Vagina (tissue), 2 donors: ENCODE measurements at regions not wholly inside any gene's neighbourhood (a gene's known extent, or its start where the extent isn't known, plus 50 kb on each side); places are given as distances from the start of the nearest gene placed in this dataset.

Source experiments
- DNase-seq, 2 donors: peaks; one replicate each; pipeline ENCODE4 v3.0.0-alpha.2; 2017; ENCODE audit errors: extremely low spot score in 2 of 2
- H3K27ac ChIP-seq: fragments of 200-600 bp; sonication (generic); one replicate; pipeline ENCODE4 v1.5.1; 2019
- H3K27me3 ChIP-seq: fragments of 200-600 bp; sonication (generic); one replicate; pipeline ENCODE4 v1.5.1; 2019
- H3K36me3 ChIP-seq, 2 donors: fragments of 200-600 bp; sonication (generic); one replicate each; pipeline ENCODE4 v1.5.1; 2017 to 2019
- H3K4me1 ChIP-seq: fragments of 200-600 bp; sonication (generic); one replicate; pipeline ENCODE4 v1.5.1; 2019
- H3K4me3 ChIP-seq, 2 donors: fragments of 200-600 bp; sonication (generic); 1 replicate in 1 of 2; 2 replicates in 1 of 2; pipeline ENCODE4 v1.5.1; 2016 to 2019
- H3K9me3 ChIP-seq: fragments of 200-600 bp; sonication (generic); one replicate; pipeline ENCODE4 v1.5.1; 2019
- CTCF ChIP-seq, 3 experiments: fragments of 450-650 bp in 2 of 3; fragments of 200-600 bp in 1 of 3; sonication (generic) in 1 of 3; IDR thresholded peaks; one replicate each; pipeline ENCODE4 v1.5.1; 2017 to 2019; ENCODE audit warnings: antibody characterized with exemption in 3 of 3, mild to moderate bottlenecking in 2 of 3, moderate library complexity in 2 of 3
- POLR2A ChIP-seq, 2 donors: fragments of 450-650 bp; IDR thresholded peaks; one replicate each; pipeline ENCODE4 v1.6.1; 2017; ENCODE audit warnings: antibody characterized with exemption in 2 of 2, mild to moderate bottlenecking in 2 of 2, moderate library complexity in 2 of 2
- POLR2AphosphoS5 ChIP-seq, 2 donors: sonication (generic); formaldehyde crosslinking; IDR thresholded peaks; one replicate each; pipeline ENCODE4 v1.9.0; 2017; ENCODE audit warnings: antibody characterized with exemption in 2 of 2, mild to moderate bottlenecking in 2 of 2, low read depth in 1 of 2; ENCODE audit not compliant: insufficient read depth in 1 of 2
- intact Hi-C: fragments of 100-400 bp; cut with DNase I; formaldehyde crosslinking; loops from one replicate; pipeline ENCODE4 v1.15.1; 2023

GRCh38 chr10:130984686-130985085 is 326.8 kb downstream of the TCERG1L start:
- Histone ChIP-seq H3K4me3 (no peak overlapping the region), H3K4me1 (no peaks in the 10 kb centered on the region), H3K36me3 (no peaks in the 10 kb centered on the region), H3K9me3 (no peaks in the 10 kb centered on the region), H3K27ac (no peak overlapping the region), H3K27me3 (no peaks in the 10 kb centered on the region)
- no peak for TF ChIP-seq POLR2A (IDR thresholded peaks at IDR 0.05)
- no peak for TF ChIP-seq POLR2AphosphoS5 (IDR thresholded peaks at IDR 0.05; ENCODE audit: insufficient read depth in 1 of 2, low read depth in 1 of 2)
- TF ChIP-seq CTCF (IDR thresholded peaks at IDR 0.05), result no peak
- peak in 1 of 2 donors; percentile 52 for DNase-seq
- intact Hi-C loops, result no loop called here

GRCh38 chr10:130985158-130985753 is 326.3 kb downstream of the TCERG1L start:
- intact Hi-C loops, result no loop called here
- H3K36me3 ChIP-seq, result no peaks in the 10 kb centered on the region
- H3K27ac ChIP-seq, result no peak overlapping the region
- no peak for TF ChIP-seq POLR2A (IDR thresholded peaks at IDR 0.05)
- no peak for TF ChIP-seq CTCF (IDR thresholded peaks at IDR 0.05)
- DNase-seq, result no peak
- H3K9me3 ChIP-seq, result no peaks in the 10 kb centered on the region
- H3K4me3 ChIP-seq, result no peak overlapping the region
- H3K4me1 ChIP-seq, result no peaks in the 10 kb centered on the region
- H3K27me3 ChIP-seq, result no peaks in the 10 kb centered on the region

GRCh38 chr10:130986846-130987245 is 324.7 kb downstream of the TCERG1L start:
- Histone ChIP-seq H3K36me3 (no peaks in the 10 kb centered on the region), H3K27me3 (no peaks in the 10 kb centered on the region), H3K4me1 (no peaks in the 10 kb centered on the region), H3K4me3 (no peak overlapping the region), H3K9me3 (no peaks in the 10 kb centered on the region), H3K27ac (no peak overlapping the region)
- no peak for TF ChIP-seq POLR2AphosphoS5 (IDR thresholded peaks at IDR 0.05; ENCODE audit: insufficient read depth in 1 of 2, low read depth in 1 of 2)
- no peak for TF ChIP-seq CTCF (IDR thresholded peaks at IDR 0.05)
- TF ChIP-seq POLR2A (IDR thresholded peaks at IDR 0.05), result no peak
- intact Hi-C loops, result no loop called here
- DNase-seq, result no peak

- H3K4me3 ChIP-seq, result no peak overlapping the region
- no peaks in the 10 kb centered on the region for H3K4me1 ChIP-seq
- TF ChIP-seq POLR2A (IDR thresholded peaks at IDR 0.05) (no peak), POLR2AphosphoS5 (IDR thresholded peaks at IDR 0.05; ENCODE audit: insufficient read depth in 1 of 2, low read depth in 1 of 2) (no peak), CTCF (IDR thresholded peaks at IDR 0.05) (no peak)
- no peaks in the 10 kb centered on the region for H3K36me3 ChIP-seq
- no peaks in the 10 kb centered on the region for H3K9me3 ChIP-seq
- no peaks in the 10 kb centered on the region for H3K27me3 ChIP-seq
- DNase-seq, result no peak
- H3K27ac ChIP-seq, result no peak overlapping the region
- intact Hi-C loops, result no loop called here
Measured at GRCh38 chr10:130987401-130987800, 324.1 kb downstream of the TCERG1L start.

- Histone ChIP-seq H3K4me3 (no peak overlapping the region), H3K36me3 (no peaks in the 10 kb centered on the region), H3K27ac (no peak overlapping the region), H3K27me3 (no peaks in the 10 kb centered on the region), H3K9me3 (no peaks in the 10 kb centered on the region), H3K4me1 (no peaks in the 10 kb centered on the region)
- TF ChIP-seq POLR2A (IDR thresholded peaks at IDR 0.05) (no peak), POLR2AphosphoS5 (IDR thresholded peaks at IDR 0.05; ENCODE audit: insufficient read depth in 1 of 2, low read depth in 1 of 2) (no peak), CTCF (IDR thresholded peaks at IDR 0.05) (no peak)
- intact Hi-C loops, result no loop called here
- no peak for DNase-seq
Measured at GRCh38 chr10:130989670-130990232, 321.8 kb downstream of the TCERG1L start.
